ENCODE measurements at regions not wholly inside any gene's neighbourhood (a gene's known extent, or its start where the extent isn't known, plus 50 kb on each side); places are given as distances from the start of the nearest gene placed in this dataset.
"Not testable (repeated sequence)": the region's sequence is repeated elsewhere in the genome, so short reads cannot be mapped to it uniquely, and the experiment has no call there.

- H3K9me3 ChIP-seq (replicated peaks; ENCODE audit: low read length): no peaks in the 10 kb centered on the region
- H3K4me2 ChIP-seq (ENCODE audit: low read length): peak overlapping the region; percentile 34
- H3K9ac ChIP-seq (ENCODE audit: low read depth, low read length): no peak overlapping the region
- peaks cover 14% of the 10 kb centered on the region for H3K4me1 ChIP-seq (ENCODE audit: control insufficient read depth, insufficient read depth, low read length)
- H3K36me3 ChIP-seq (ENCODE audit: insufficient read depth, low read length): no peaks in the 10 kb centered on the region
- H3K27me3 ChIP-seq (ENCODE audit: control insufficient read depth, insufficient read depth, low read length): no peaks in the 10 kb centered on the region
- H3K4me3 ChIP-seq (ENCODE audit: low read length): no peak overlapping the region
Measured at GRCh38 chr2:224173210-224173609, 134.1 kb upstream of the SERPINE2 start.

GRCh38 chr2:224171226-224171625, 132.1 kb upstream of the SERPINE2 start:
- H3K9ac ChIP-seq (ENCODE audit: low read depth, low read length): no peak overlapping the region
- H3K4me3 ChIP-seq (ENCODE audit: low read length): no peak overlapping the region

GRCh38 chr2:224169847-224170246, 130.8 kb upstream of the SERPINE2 start:
- no peaks in the 10 kb centered on the region for H3K27me3 ChIP-seq (ENCODE audit: control insufficient read depth, insufficient read depth, low read length)
- no peak overlapping the region for H3K4me2 ChIP-seq (ENCODE audit: low read length)
- H3K36me3 ChIP-seq (ENCODE audit: insufficient read depth, low read length): no peaks in the 10 kb centered on the region
- H3K9me3 ChIP-seq (replicated peaks; ENCODE audit: low read length): no peaks in the 10 kb centered on the region
- H3K9ac ChIP-seq (ENCODE audit: low read depth, low read length): no peak overlapping the region
- H3K4me1 ChIP-seq (ENCODE audit: control insufficient read depth, insufficient read depth, low read length): peaks cover 31% of the 10 kb centered on the region
- no peak overlapping the region for H3K4me3 ChIP-seq (ENCODE audit: low read length)

More at GRCh38 chr2:224171226-224171625, 132.1 kb upstream of the SERPINE2 start:
- Histone ChIP-seq H3K4me1 (ENCODE audit: control insufficient read depth, insufficient read depth, low read length) (peaks cover 17% of the 10 kb centered on the region), H3K27me3 (ENCODE audit: control insufficient read depth, insufficient read depth, low read length) (no peaks in the 10 kb centered on the region), H3K9me3 (replicated peaks; ENCODE audit: low read length) (no peaks in the 10 kb centered on the region), H3K36me3 (ENCODE audit: insufficient read depth, low read length) (no peaks in the 10 kb centered on the region), H3K4me2 (ENCODE audit: low read length) (no peak overlapping the region)

- H3K4me2 ChIP-seq (ENCODE audit: low read length); H3K4me3 ChIP-seq (ENCODE audit: low read length); H3K27me3 ChIP-seq (ENCODE audit: control insufficient read depth, insufficient read depth, low read length); H3K36me3 ChIP-seq (ENCODE audit: insufficient read depth, low read length); H3K9me3 ChIP-seq (replicated peaks; ENCODE audit: low read length); H3K9ac ChIP-seq (ENCODE audit: low read depth, low read length): not testable (repeated sequence)
- peaks cover 39% of the 10 kb centered on the region for H3K4me1 ChIP-seq (ENCODE audit: control insufficient read depth, insufficient read depth, low read length)
Measured at GRCh38 chr2:224167781-224168180, 128.7 kb upstream of the SERPINE2 start.

GRCh38 chr2:224166654-224167053, 127.6 kb upstream of the SERPINE2 start:
- Histone ChIP-seq H3K9me3 (replicated peaks; ENCODE audit: low read length) (no peaks in the 10 kb centered on the region), H3K36me3 (ENCODE audit: insufficient read depth, low read length) (no peaks in the 10 kb centered on the region), H3K27me3 (ENCODE audit: control insufficient read depth, insufficient read depth, low read length) (no peaks in the 10 kb centered on the region), H3K4me2 (ENCODE audit: low read length) (no peak overlapping the region), H3K4me1 (ENCODE audit: control insufficient read depth, insufficient read depth, low read length) (peaks cover 46% of the 10 kb centered on the region), H3K4me3 (ENCODE audit: low read length) (no peak overlapping the region), H3K9ac (ENCODE audit: low read depth, low read length) (no peak overlapping the region)

GRCh38 chr2:224165901-224166319, 126.8 kb upstream of the SERPINE2 start:
- H3K9me3 ChIP-seq (replicated peaks; ENCODE audit: low read length): no peaks in the 10 kb centered on the region
- peak overlapping the region; percentile 61 for H3K4me2 ChIP-seq (ENCODE audit: low read length)
- no peaks in the 10 kb centered on the region for H3K36me3 ChIP-seq (ENCODE audit: insufficient read depth, low read length)
- no peak overlapping the region for H3K4me3 ChIP-seq (ENCODE audit: low read length)
- peaks cover 54% of the 10 kb centered on the region for H3K4me1 ChIP-seq (ENCODE audit: control insufficient read depth, insufficient read depth, low read length)
- no peaks in the 10 kb centered on the region for H3K27me3 ChIP-seq (ENCODE audit: control insufficient read depth, insufficient read depth, low read length)
- no peak overlapping the region for H3K9ac ChIP-seq (ENCODE audit: low read depth, low read length)

- Histone ChIP-seq H3K4me3 (ENCODE audit: low read length) (no peak overlapping the region), H3K27me3 (ENCODE audit: control insufficient read depth, insufficient read depth, low read length) (no peaks in the 10 kb centered on the region), H3K9ac (ENCODE audit: low read depth, low read length) (no peak overlapping the region), H3K4me2 (ENCODE audit: low read length) (no peak overlapping the region), H3K9me3 (replicated peaks; ENCODE audit: low read length) (no peaks in the 10 kb centered on the region), H3K4me1 (ENCODE audit: control insufficient read depth, insufficient read depth, low read length) (peaks cover 58% of the 10 kb centered on the region), H3K36me3 (ENCODE audit: insufficient read depth, low read length) (no peaks in the 10 kb centered on the region)
Measured at GRCh38 chr2:224163566-224164307, 124.7 kb upstream of the SERPINE2 start.

- Histone ChIP-seq H3K27me3 (ENCODE audit: control insufficient read depth, insufficient read depth, low read length) (no peaks in the 10 kb centered on the region), H3K9ac (ENCODE audit: low read depth, low read length) (peak overlapping the region; percentile 18), H3K4me3 (ENCODE audit: low read length) (peak overlapping the region; percentile 28), H3K4me2 (ENCODE audit: low read length) (peak overlapping the region; percentile 60), H3K4me1 (ENCODE audit: control insufficient read depth, insufficient read depth, low read length) (peaks cover 58% of the 10 kb centered on the region), H3K9me3 (replicated peaks; ENCODE audit: low read length) (no peaks in the 10 kb centered on the region), H3K36me3 (ENCODE audit: insufficient read depth, low read length) (no peaks in the 10 kb centered on the region)
Measured at GRCh38 chr2:224162122-224162521, 123.0 kb upstream of the SERPINE2 start.

GRCh38 chr2:224161712-224162111, 122.6 kb upstream of the SERPINE2 start:
- no peaks in the 10 kb centered on the region for H3K9me3 ChIP-seq (replicated peaks; ENCODE audit: low read length)
- peak overlapping the region; percentile 28 for H3K4me3 ChIP-seq (ENCODE audit: low read length)
- H3K36me3 ChIP-seq (ENCODE audit: insufficient read depth, low read length): no peaks in the 10 kb centered on the region
- peak overlapping the region; percentile 48 for H3K4me2 ChIP-seq (ENCODE audit: low read length)
- H3K27me3 ChIP-seq (ENCODE audit: control insufficient read depth, insufficient read depth, low read length): no peaks in the 10 kb centered on the region
- H3K4me1 ChIP-seq (ENCODE audit: control insufficient read depth, insufficient read depth, low read length): peaks cover 58% of the 10 kb centered on the region
- no peak overlapping the region for H3K9ac ChIP-seq (ENCODE audit: low read depth, low read length)

GRCh38 chr2:224160917-224161316, 121.8 kb upstream of the SERPINE2 start:
- peaks cover 58% of the 10 kb centered on the region for H3K4me1 ChIP-seq (ENCODE audit: control insufficient read depth, insufficient read depth, low read length)
- H3K4me3 ChIP-seq (ENCODE audit: low read length): no peak overlapping the region

GRCh38 chr2:224159345-224159928, 120.4 kb upstream of the SERPINE2 start:
- Histone ChIP-seq H3K36me3 (ENCODE audit: insufficient read depth, low read length) (no peaks in the 10 kb centered on the region), H3K27me3 (ENCODE audit: control insufficient read depth, insufficient read depth, low read length) (no peaks in the 10 kb centered on the region), H3K4me2 (ENCODE audit: low read length) (no peak overlapping the region), H3K4me1 (ENCODE audit: control insufficient read depth, insufficient read depth, low read length) (peaks cover 50% of the 10 kb centered on the region), H3K9me3 (replicated peaks; ENCODE audit: low read length) (no peaks in the 10 kb centered on the region), H3K4me3 (ENCODE audit: low read length) (no peak overlapping the region), H3K9ac (ENCODE audit: low read depth, low read length) (no peak overlapping the region)

More at GRCh38 chr2:224160917-224161316, 121.8 kb upstream of the SERPINE2 start:
- Histone ChIP-seq H3K9me3 (replicated peaks; ENCODE audit: low read length) (no peaks in the 10 kb centered on the region), H3K36me3 (ENCODE audit: insufficient read depth, low read length) (no peaks in the 10 kb centered on the region), H3K4me2 (ENCODE audit: low read length) (no peak overlapping the region), H3K9ac (ENCODE audit: low read depth, low read length) (no peak overlapping the region), H3K27me3 (ENCODE audit: control insufficient read depth, insufficient read depth, low read length) (no peaks in the 10 kb centered on the region)

GRCh38 chr2:224158831-224159230, 119.7 kb upstream of the SERPINE2 start:
- H3K27me3 ChIP-seq (ENCODE audit: control insufficient read depth, insufficient read depth, low read length): no peaks in the 10 kb centered on the region
- no peaks in the 10 kb centered on the region for H3K36me3 ChIP-seq (ENCODE audit: insufficient read depth, low read length)
- H3K9ac ChIP-seq (ENCODE audit: low read depth, low read length): no peak overlapping the region
- H3K4me1 ChIP-seq (ENCODE audit: control insufficient read depth, insufficient read depth, low read length): peaks cover 44% of the 10 kb centered on the region
- no peak overlapping the region for H3K4me2 ChIP-seq (ENCODE audit: low read length)
- no peaks in the 10 kb centered on the region for H3K9me3 ChIP-seq (replicated peaks; ENCODE audit: low read length)
- no peak overlapping the region for H3K4me3 ChIP-seq (ENCODE audit: low read length)
